DND-41 (cell line): ENCODE measurements at regions not wholly inside any gene's neighbourhood (a gene's known extent, or its start where the extent isn't known, plus 50 kb on each side); places are given as distances from the start of the nearest gene placed in this dataset.

ENCODE experiments used
- ATAC-seq: fragments of 200-7000 bp; cut with Tn5 transposase; 3 replicates; pipeline ENCODE4 v1.9.1; 2021; ENCODE audit warnings: low read depth; ENCODE audit not compliant: insufficient read depth
- DNase-seq: peaks from one replicate; pipeline ENCODE4 v3.0.0-alpha.2; 2020
- H2AFZ ChIP-seq: 2 replicates; pipeline ENCODE4 v1.6.0; 2012; ENCODE audit warnings: low read depth, low read length
- H3K27ac ChIP-seq: 2 replicates; pipeline ENCODE4 v1.5.1; 2012; ENCODE audit warnings: low read length, inconsistent platforms
- H3K27me3 ChIP-seq: fragments of 200-600 bp; sonication (generic); 2 replicates; pipeline ENCODE4 v1.6.0; 2012; ENCODE audit warnings: low read length, mild to moderate bottlenecking, inconsistent platforms; ENCODE audit not compliant: insufficient read depth, poor library complexity
- H3K36me3 ChIP-seq: 2 replicates; pipeline ENCODE4 v1.5.1; 2012; ENCODE audit warnings: low read length, inconsistent platforms; ENCODE audit not compliant: insufficient read depth
- H3K4me1 ChIP-seq: 2 replicates; pipeline ENCODE4 v1.5.1; 2012; ENCODE audit warnings: mild to moderate bottlenecking, low read length; ENCODE audit not compliant: insufficient read depth
- H3K4me2 ChIP-seq: 2 replicates; pipeline ENCODE4 v1.6.0; 2012; ENCODE audit warnings: mild to moderate bottlenecking, moderate library complexity, low read length, inconsistent platforms; ENCODE audit not compliant: insufficient read depth
- H3K4me3 ChIP-seq, 2 experiments: fragments of 200-600 bp in 1 of 2; shearing (Covaris generic) in 1 of 2; 2 replicates each; pipeline ENCODE4 v1.5.1; 2012 to 2016; ENCODE audit warnings: inconsistent platforms in 2 of 2, low read length in 2 of 2, mild to moderate bottlenecking in 2 of 2, low read depth in 1 of 2, moderate library complexity in 1 of 2
- H3K79me2 ChIP-seq: 2 replicates; pipeline ENCODE4 v1.6.0; 2012; ENCODE audit warnings: low read length, inconsistent platforms; ENCODE audit not compliant: insufficient read depth
- H3K9ac ChIP-seq: 2 replicates; pipeline ENCODE4 v1.6.0; 2012; ENCODE audit warnings: low read depth, mild to moderate bottlenecking, inconsistent platforms, low read length, moderate library complexity
- H3K9me3 ChIP-seq: 2 replicates; pipeline ENCODE4 v1.5.1; 2012; ENCODE audit warnings: low read length, moderate library complexity, mild to moderate bottlenecking, inconsistent platforms; ENCODE audit not compliant: insufficient read depth, severe bottlenecking
- H4K20me1 ChIP-seq: 2 replicates; pipeline ENCODE4 v1.6.0; 2012; ENCODE audit warnings: low read length; ENCODE audit not compliant: insufficient read depth
- CTCF ChIP-seq: IDR thresholded peaks from 2 replicates; pipeline ENCODE4 v1.5.1; 2012; ENCODE audit warnings: borderline replicate concordance, low read length, moderate library complexity, mild to moderate bottlenecking; ENCODE audit not compliant: poor library complexity, severe bottlenecking; ENCODE audit errors: extremely low read depth
- EZH2 ChIP-seq: IDR thresholded peaks from 3 replicates; pipeline ENCODE4 v1.6.1; 2012; ENCODE audit warnings: borderline replicate concordance, low read depth, mild to moderate bottlenecking, moderate library complexity, low read length, inconsistent platforms; ENCODE audit not compliant: severe bottlenecking

GRCh38 chr2:118687698-118688097 lies 159.8 kb downstream of the EN1 start:
- no peaks in the 10 kb centered on the region for H3K36me3 ChIP-seq
- H3K79me2 ChIP-seq = no peaks in the 10 kb centered on the region
- H3K27ac ChIP-seq = no peak overlapping the region
- DNase-seq (no peak), ATAC-seq (no peak)
- no peaks in the 10 kb centered on the region for H3K4me1 ChIP-seq
- H3K4me3 ChIP-seq = no peak overlapping the region
- H3K9me3 ChIP-seq = no peaks in the 10 kb centered on the region
- no peaks in the 10 kb centered on the region for H4K20me1 ChIP-seq
- no peak overlapping the region for H2AFZ ChIP-seq
- TF ChIP-seq CTCF (no peak), EZH2 (no peak)
- H3K9ac ChIP-seq = no peak overlapping the region
- no peak overlapping the region for H3K4me2 ChIP-seq
- H3K27me3 ChIP-seq = no peaks in the 10 kb centered on the region

- ATAC-seq = no peak
- Histone ChIP-seq H3K36me3 (no peaks in the 10 kb centered on the region), H3K9ac (no peak overlapping the region), H3K27ac (no peak overlapping the region), H3K79me2 (no peaks in the 10 kb centered on the region), H3K9me3 (no peaks in the 10 kb centered on the region), H3K4me3 (no peak overlapping the region), H3K4me2 (no peak overlapping the region), H3K27me3 (no peaks in the 10 kb centered on the region), H4K20me1 (no peaks in the 10 kb centered on the region), H3K4me1 (no peaks in the 10 kb centered on the region), H2AFZ (no peak overlapping the region)
- no peak for TF ChIP-seq EZH2
- TF ChIP-seq CTCF = no peak
- DNase-seq = no peak
Observed at GRCh38 chr2:118687192-118687591, 160.3 kb downstream of the EN1 start.

- H4K20me1 ChIP-seq = no peaks in the 10 kb centered on the region
- no peak for ATAC-seq
- H3K36me3 ChIP-seq = no peaks in the 10 kb centered on the region
Observed at GRCh38 chr2:118686346-118686745, 161.1 kb downstream of the EN1 start.

More at GRCh38 chr2:118686346-118686745, 161.1 kb downstream of the EN1 start:
- Histone ChIP-seq H3K9ac (no peak overlapping the region), H3K4me3 (no peak overlapping the region), H3K27ac (no peak overlapping the region), H3K9me3 (no peaks in the 10 kb centered on the region), H2AFZ (no peak overlapping the region), H3K79me2 (no peaks in the 10 kb centered on the region), H3K27me3 (no peaks in the 10 kb centered on the region), H3K4me2 (no peak overlapping the region), H3K4me1 (no peaks in the 10 kb centered on the region)
- TF ChIP-seq EZH2 = no peak
- no peak for TF ChIP-seq CTCF
- DNase-seq = no peak
